ENCODE measurements at regions not wholly inside any gene's neighbourhood (a gene's known extent, or its start where the extent isn't known, plus 50 kb on each side); places are given as distances from the start of the nearest gene placed in this dataset.

GRCh38 chr4:129602447-129602846, 506.5 kb downstream of the C4orf33 start:
- intact Hi-C loops (cut with micrococcal nuclease; ENCODE audit: unreplicated experiment), result no loop called here
- Histone ChIP-seq H3K27me3 (replicated peaks; ENCODE audit: insufficient read depth, low read depth, low read length, poor library complexity) (no peaks in the 10 kb centered on the region), H3K4me3 (ENCODE audit: low read depth, low read length, poor library complexity, severe bottlenecking) (no peak overlapping the region), H3K9me3 (ENCODE audit: low read depth, low read length, poor library complexity, severe bottlenecking) (no peaks in the 10 kb centered on the region), H3K4me1 (ENCODE audit: insufficient read depth, low read length, poor library complexity, severe bottlenecking) (no peaks in the 10 kb centered on the region), H3K27ac (ENCODE audit: low read depth, low read length, poor library complexity, severe bottlenecking) (no peak overlapping the region), H3K36me3 (ENCODE audit: insufficient read depth, low read length, poor library complexity, severe bottlenecking) (no peaks in the 10 kb centered on the region)
- POLR2A ChIA-PET (ENCODE audit: low non-redundant PET), result no interaction called here
- no TSS peak for BruUV-seq (replicated peaks)
- no peak for TF ChIP-seq CTCF (conservative IDR thresholded peaks at IDR 0.05; ENCODE audit: low read depth, low read length)
- TF ChIP-seq EZH2 (IDR thresholded peaks at IDR 0.05; ENCODE audit: borderline replicate concordance, low read depth, low read length, poor library complexity, severe bottlenecking), result no peak
- no peak for DNase-seq (ENCODE audit: low spot score)
- CTCF ChIA-PET, result no interaction called here

DNA sequence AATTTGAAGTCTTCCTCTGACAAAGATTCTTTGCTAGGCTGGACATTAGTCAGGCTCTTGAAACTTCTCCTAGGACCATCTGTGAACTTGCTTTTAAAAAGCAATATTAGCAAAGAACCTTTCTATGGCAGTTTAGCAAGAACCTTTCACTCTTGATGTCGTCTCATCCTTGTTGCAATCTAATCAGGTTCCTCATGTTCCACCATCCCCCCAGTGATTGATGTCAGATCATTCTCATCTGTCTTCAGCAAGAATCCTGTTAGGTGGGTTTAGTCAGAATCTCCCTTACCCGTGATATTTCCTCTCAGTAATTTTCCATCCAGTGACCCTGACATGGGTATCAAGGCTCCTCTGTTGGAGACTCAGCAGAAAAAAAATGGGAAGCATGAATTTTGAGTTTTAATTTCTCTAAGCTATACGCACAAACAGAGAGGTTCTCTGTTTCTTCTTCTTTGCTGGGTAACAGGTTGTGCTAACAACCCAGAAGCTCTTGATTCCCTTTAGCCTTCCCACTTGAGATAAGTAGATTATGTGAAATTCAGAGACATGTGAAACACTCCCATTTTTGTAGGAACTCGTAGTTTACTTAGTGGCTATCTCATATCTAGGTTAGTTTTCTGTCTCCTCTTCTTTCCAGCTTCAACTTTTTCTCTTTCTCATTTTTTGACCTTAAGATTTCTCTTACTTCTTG, 507.4 kb downstream of the C4orf33 start:
- H3K27me3 ChIP-seq (replicated peaks; ENCODE audit: insufficient read depth, low read depth, low read length, poor library complexity), result no peaks in the 10 kb centered on the region
- no peak overlapping the region for H3K4me3 ChIP-seq (ENCODE audit: low read depth, low read length, poor library complexity, severe bottlenecking)
- H3K9me3 ChIP-seq (ENCODE audit: low read depth, low read length, poor library complexity, severe bottlenecking), result no peaks in the 10 kb centered on the region
- no TSS peak for BruUV-seq (replicated peaks)
- DNase-seq (ENCODE audit: low spot score), result no peak
- no peak for TF ChIP-seq EZH2 (IDR thresholded peaks at IDR 0.05; ENCODE audit: borderline replicate concordance, low read depth, low read length, poor library complexity, severe bottlenecking)
- no peak for TF ChIP-seq CTCF (conservative IDR thresholded peaks at IDR 0.05; ENCODE audit: low read depth, low read length)
- no peaks in the 10 kb centered on the region for H3K4me1 ChIP-seq (ENCODE audit: insufficient read depth, low read length, poor library complexity, severe bottlenecking)
- CTCF ChIA-PET, result no interaction called here
- intact Hi-C loops (cut with micrococcal nuclease; ENCODE audit: unreplicated experiment), result no loop called here
- H3K36me3 ChIP-seq (ENCODE audit: insufficient read depth, low read length, poor library complexity, severe bottlenecking), result no peaks in the 10 kb centered on the region
- no peak overlapping the region for H3K27ac ChIP-seq (ENCODE audit: low read depth, low read length, poor library complexity, severe bottlenecking)
- POLR2A ChIA-PET (ENCODE audit: low non-redundant PET), result no interaction called here

DNA sequence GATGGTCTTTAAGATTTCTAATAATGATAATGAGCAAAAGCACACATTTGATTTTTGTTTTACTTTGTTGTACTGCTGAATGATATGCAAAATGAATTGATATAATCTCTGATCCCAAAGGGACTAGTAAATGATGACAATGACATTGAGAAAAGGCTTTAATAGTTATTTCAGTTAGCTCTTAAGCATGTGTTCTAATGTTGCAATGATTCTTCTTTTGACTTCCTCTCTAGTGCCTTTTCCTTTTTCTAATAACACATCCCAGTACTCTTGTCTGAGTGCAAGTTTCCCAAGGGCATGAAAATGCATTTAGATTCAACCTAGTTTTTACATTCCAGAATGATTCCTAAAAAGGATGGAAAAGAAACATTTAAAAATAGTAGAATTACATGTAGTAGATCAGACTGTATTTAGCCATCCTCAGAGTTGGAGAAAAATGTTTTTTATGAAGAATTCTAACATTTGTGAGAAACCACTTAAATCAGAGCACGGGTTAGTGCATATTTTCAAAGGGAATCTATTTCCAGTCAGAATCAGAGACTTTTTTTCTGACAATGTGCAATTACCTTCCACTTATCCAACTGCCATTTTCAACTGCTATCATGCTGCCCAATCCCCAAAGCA, 508.8 kb downstream of the C4orf33 start:
- no peaks in the 10 kb centered on the region for H3K4me1 ChIP-seq (ENCODE audit: insufficient read depth, low read length, poor library complexity, severe bottlenecking)
- TF ChIP-seq CTCF (conservative IDR thresholded peaks at IDR 0.05; ENCODE audit: low read depth, low read length) (no peak), EZH2 (IDR thresholded peaks at IDR 0.05; ENCODE audit: borderline replicate concordance, low read depth, low read length, poor library complexity, severe bottlenecking) (no peak)
- H3K36me3 ChIP-seq (ENCODE audit: insufficient read depth, low read length, poor library complexity, severe bottlenecking), result no peaks in the 10 kb centered on the region
- no peak for DNase-seq (ENCODE audit: low spot score)
- intact Hi-C loops (cut with micrococcal nuclease; ENCODE audit: unreplicated experiment), result no loop called here
- H3K4me3 ChIP-seq (ENCODE audit: low read depth, low read length, poor library complexity, severe bottlenecking), result no peak overlapping the region
- no peaks in the 10 kb centered on the region for H3K9me3 ChIP-seq (ENCODE audit: low read depth, low read length, poor library complexity, severe bottlenecking)
- no TSS peak for BruUV-seq (replicated peaks)
- no peaks in the 10 kb centered on the region for H3K27me3 ChIP-seq (replicated peaks; ENCODE audit: insufficient read depth, low read depth, low read length, poor library complexity)
- no peak overlapping the region for H3K27ac ChIP-seq (ENCODE audit: low read depth, low read length, poor library complexity, severe bottlenecking)
- CTCF ChIA-PET, result no interaction called here
- POLR2A ChIA-PET (ENCODE audit: low non-redundant PET), result no interaction called here

All from A673 (cell line).